RWPE1 (cell line): ENCODE measurements at regions not wholly inside any gene's neighbourhood (a gene's known extent, or its start where the extent isn't known, plus 50 kb on each side); places are given as distances from the start of the nearest gene placed in this dataset.
A peak's percentile ranks its signal among the peaks of the same experiment; 100 is the strongest.

Experiments used
- CTCF ChIA-PET: fragments of 350-600 bp; sonication (Branson Sonifier 250); formaldehyde crosslinking; extraction: SDS; loops from one replicate; lab custom pipeline; 2021; lab: Yijun Ruan, JAX
- POLR2A ChIA-PET: fragments of 400-600 bp; formaldehyde crosslinking; extraction: SDS; loops from one replicate; lab custom pipeline; 2020; ENCODE audit warnings: antibody characterized with exemption; ENCODE audit not compliant: low non-redundant PET; lab: Yijun Ruan, JAX
- DNase-seq: peaks from one replicate; pipeline ENCODE4 v3.0.0; 2012; ENCODE audit warnings: low spot score
- H3K27ac ChIP-seq: fragments of 450-650 bp; 2 replicates; pipeline ENCODE4 v1.5.1; 2017
- CTCF ChIP-seq: fragments of 450-650 bp; conservative IDR thresholded peaks from 2 replicates; pipeline ENCODE4 v1.5.1; 2017; ENCODE audit warnings: low read depth, mild to moderate bottlenecking

- DNase-seq: no peak
- no peak overlapping the region for H3K27ac ChIP-seq
- CTCF ChIA-PET: no interaction called here
- no peak for TF ChIP-seq CTCF
- POLR2A ChIA-PET: no interaction called here
Observed at GRCh38 chr4:11919316-11919715, 490.6 kb upstream of the HS3ST1 start.

- ChIA-PET CTCF (no interaction called here), POLR2A (no interaction called here)
- TF ChIP-seq CTCF: no peak
- no peak overlapping the region for H3K27ac ChIP-seq
- no peak for DNase-seq
Observed at GRCh38 chr4:11914406-11914805, 485.7 kb upstream of the HS3ST1 start.

DNA sequence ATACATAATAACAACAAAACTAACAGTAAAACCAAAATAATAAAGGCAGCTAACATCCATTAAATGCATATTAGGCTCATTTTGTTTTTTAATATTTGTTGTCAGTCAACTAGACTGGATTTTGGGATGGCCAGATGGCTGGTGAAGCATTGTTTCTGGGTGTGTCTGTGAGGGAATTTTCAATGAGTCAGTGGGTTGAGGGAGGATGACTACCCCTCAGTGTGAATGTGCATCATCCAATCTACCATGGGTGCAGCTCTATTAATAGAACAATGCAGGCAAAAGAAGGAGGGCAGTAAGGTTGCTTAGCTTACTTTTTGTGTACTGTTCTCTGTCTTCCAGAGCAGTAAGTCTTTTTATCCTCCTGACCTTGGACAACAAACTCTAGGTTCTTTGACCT, 484.2 kb upstream of the HS3ST1 start:
- POLR2A ChIA-PET: no interaction called here
- peak; percentile 62 for DNase-seq
- no peak for TF ChIP-seq CTCF
- CTCF ChIA-PET: no interaction called here
- no peak overlapping the region for H3K27ac ChIP-seq

GRCh38 chr4:11910812-11911211, 482.1 kb upstream of the HS3ST1 start:
- no peak for DNase-seq
- ChIA-PET CTCF (interaction anchor here (0.7 kb wide), 1 partner anchor 78 kb away, joined by 3 read pairs; no protein-coding TSS in a partner anchor), POLR2A (no interaction called here)
- no peak overlapping the region for H3K27ac ChIP-seq
- TF ChIP-seq CTCF: no peak

DNA sequence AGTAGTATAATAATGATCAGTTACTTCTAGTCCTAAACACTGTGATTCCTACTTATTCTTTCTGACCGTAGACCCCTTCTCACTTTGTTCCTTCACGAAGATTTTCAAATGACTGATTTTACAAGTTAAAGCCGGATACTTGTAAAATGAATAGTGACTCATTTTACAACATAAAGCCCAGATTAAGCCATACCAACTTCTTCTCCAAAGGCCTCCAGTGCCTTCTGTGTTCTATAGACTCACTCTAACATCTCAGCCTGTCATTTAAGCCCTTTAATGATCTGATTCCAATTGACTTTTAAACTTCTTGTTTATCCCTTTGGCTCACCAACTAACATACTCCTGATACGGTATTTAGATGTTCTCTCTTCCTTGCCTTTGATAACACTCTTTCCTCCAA, 480.0 kb upstream of the HS3ST1 start:
- ChIA-PET POLR2A (no interaction called here), CTCF (no interaction called here)
- no peak overlapping the region for H3K27ac ChIP-seq
- TF ChIP-seq CTCF: no peak
- no peak for DNase-seq

DNA sequence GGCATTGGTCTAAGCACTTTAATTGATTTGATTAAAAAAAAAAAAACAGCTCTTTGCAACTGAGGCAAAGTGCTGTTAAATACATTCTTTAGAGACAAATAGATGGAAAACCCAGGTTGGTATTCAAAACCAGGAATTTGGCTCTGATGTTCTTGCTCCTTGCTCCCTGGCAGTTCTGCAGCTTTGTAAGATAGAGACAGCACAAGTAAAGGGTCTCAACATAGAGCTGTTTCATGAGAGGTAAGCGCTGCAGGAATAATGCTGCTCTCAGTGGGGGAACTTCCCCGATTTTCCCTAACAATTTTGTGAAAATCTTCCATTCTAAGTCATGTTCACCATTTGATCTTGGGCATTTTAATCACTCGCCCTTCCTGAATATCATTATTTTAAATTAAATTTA, 479.5 kb upstream of the HS3ST1 start:
- no peak overlapping the region for H3K27ac ChIP-seq
- no peak for TF ChIP-seq CTCF
- POLR2A ChIA-PET: no interaction called here
- DNase-seq: no peak
- CTCF ChIA-PET: interaction anchor here (0.5 kb wide), 1 partner anchor 28 kb away, joined by 3 read pairs; no protein-coding TSS in a partner anchor
